HG03280 (cell line): ENCODE measurements at regions not wholly inside any gene's neighbourhood (a gene's known extent, or its start where the extent isn't known, plus 50 kb on each side); places are given as distances from the start of the nearest gene placed in this dataset.

ENCODE experiments used
- ATAC-seq: cut with Tn5 transposase; IDR thresholded peaks from one replicate; pipeline ENCODE4 v1.9.1; 2021; ENCODE audit warnings: mild to moderate bottlenecking, moderate library complexity; ENCODE audit not compliant: unreplicated experiment

GRCh38 chr9:108136656-108137055 is 647.1 kb upstream of the KLF4 start:
- no peak for ATAC-seq

- no peak for ATAC-seq
Observed at GRCh38 chr9:108134486-108135128, 645.0 kb upstream of the KLF4 start.

- no peak for ATAC-seq
Observed at GRCh38 chr9:108133680-108134079, 644.1 kb upstream of the KLF4 start.

GRCh38 chr9:108133101-108133500 is 643.5 kb upstream of the KLF4 start:
- ATAC-seq = no peak

- no peak for ATAC-seq
Observed at GRCh38 chr9:108130905-108131304, 641.3 kb upstream of the KLF4 start.

- no peak for ATAC-seq
Observed at GRCh38 chr9:108125625-108126024, 636.1 kb upstream of the KLF4 start.

GRCh38 chr9:108119530-108120113 is 630.1 kb upstream of the KLF4 start:
- no peak for ATAC-seq

- ATAC-seq = no peak
Observed at GRCh38 chr9:108117795-108118194, 628.2 kb upstream of the KLF4 start.

- ATAC-seq = no peak
Observed at GRCh38 chr9:108117306-108117705, 627.7 kb upstream of the KLF4 start.

GRCh38 chr9:108113596-108113995 is 624.0 kb upstream of the KLF4 start:
- no peak for ATAC-seq

GRCh38 chr9:108109927-108110690 is 620.5 kb upstream of the KLF4 start:
- no peak for ATAC-seq

GRCh38 chr9:108108852-108109448 is 619.4 kb upstream of the KLF4 start:
- ATAC-seq = no peak

- no peak for ATAC-seq
Observed at GRCh38 chr9:108108280-108108851, 618.8 kb upstream of the KLF4 start.

- no peak for ATAC-seq
Observed at GRCh38 chr9:108105885-108106284, 616.3 kb upstream of the KLF4 start.

GRCh38 chr9:108104991-108105390 is 615.4 kb upstream of the KLF4 start:
- no peak for ATAC-seq

GRCh38 chr9:108103046-108103693 is 613.6 kb upstream of the KLF4 start:
- no peak for ATAC-seq

- no peak for ATAC-seq
Observed at GRCh38 chr9:108101410-108101809, 611.8 kb upstream of the KLF4 start.

GRCh38 chr9:108100571-108100970 is 611.0 kb upstream of the KLF4 start:
- ATAC-seq = no peak

GRCh38 chr9:108099854-108100253 is 610.3 kb upstream of the KLF4 start:
- no peak for ATAC-seq

GRCh38 chr9:108095496-108095895 is 605.9 kb upstream of the KLF4 start:
- no peak for ATAC-seq

GRCh38 chr9:108094676-108094993 is 605.1 kb upstream of the KLF4 start:
- ATAC-seq = no peak
